HFF-Myc (cell line): ENCODE measurements at regions not wholly inside any gene's neighbourhood (a gene's known extent, or its start where the extent isn't known, plus 50 kb on each side); places are given as distances from the start of the nearest gene placed in this dataset.

ENCODE experiments used
- DNase-seq: peaks from one replicate; pipeline ENCODE4 v3.0.0-alpha.2; 2011; ENCODE audit warnings: low read depth; ENCODE audit errors: extremely low read depth
- H3K4me3 ChIP-seq: replicated peaks from 2 replicates; pipeline ENCODE4 v1.5.1; 2011; ENCODE audit warnings: low read depth, mild to moderate bottlenecking, control low read depth, low read length
- CTCF ChIP-seq: IDR thresholded peaks from 2 replicates; pipeline ENCODE4 v1.5.1; 2012; ENCODE audit warnings: mild to moderate bottlenecking, low read depth, low read length, control low read depth; ENCODE audit errors: missing control alignments

GRCh38 chr6:169863710-169864109 is 112.3 kb downstream of the ERMARD start:
- H3K4me3 ChIP-seq, result no peak overlapping the region

GRCh38 chr6:169862892-169863525 is 111.6 kb downstream of the ERMARD start:
- no peak for DNase-seq
- no peak for TF ChIP-seq CTCF
- H3K4me3 ChIP-seq, result no peak overlapping the region

More at GRCh38 chr6:169863710-169864109, 112.3 kb downstream of the ERMARD start:
- no peak for DNase-seq
- no peak for TF ChIP-seq CTCF

- TF ChIP-seq CTCF, result no peak
- H3K4me3 ChIP-seq, result no peak overlapping the region
- DNase-seq, result no peak
These were observed 110.8 kb downstream of the ERMARD start for GRCh38 chr6:169862043-169862891.

- TF ChIP-seq CTCF, result no peak
- no peak overlapping the region for H3K4me3 ChIP-seq
These were observed 110.1 kb downstream of the ERMARD start for GRCh38 chr6:169861431-169862042.

GRCh38 chr6:169859978-169860703 is 108.7 kb downstream of the ERMARD start:
- TF ChIP-seq CTCF, result no peak
- H3K4me3 ChIP-seq, result no peak overlapping the region
- DNase-seq, result no peak

More at GRCh38 chr6:169861431-169862042, 110.1 kb downstream of the ERMARD start:
- no peak for DNase-seq

- no peak for TF ChIP-seq CTCF
- DNase-seq, result no peak
- no peak overlapping the region for H3K4me3 ChIP-seq
These were observed 108.1 kb downstream of the ERMARD start for GRCh38 chr6:169859401-169859977.
